ENCODE measurements at regions not wholly inside any gene's neighbourhood (a gene's known extent, or its start where the extent isn't known, plus 50 kb on each side); places are given as distances from the start of the nearest gene placed in this dataset.

DNA sequence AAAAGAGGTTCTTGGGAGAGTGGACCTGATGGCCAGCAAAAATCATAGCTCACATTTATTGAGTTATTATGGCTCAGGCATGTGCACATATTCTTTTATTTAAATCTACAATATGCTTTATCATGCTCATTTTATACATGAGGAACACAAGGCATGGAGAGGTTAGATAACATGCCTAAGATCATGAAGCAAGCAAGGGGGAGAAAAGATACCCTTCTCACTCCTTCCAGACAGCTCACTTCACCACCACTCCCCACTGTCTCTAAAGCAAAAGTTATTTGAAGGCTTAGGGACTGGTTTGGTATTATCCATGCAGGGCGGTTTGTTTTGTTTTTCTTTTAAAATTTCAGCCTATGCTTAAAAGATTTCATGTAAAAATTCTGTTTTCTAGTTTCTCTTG, 59.0 kb upstream of the PDE8B start:
- no peak for DNase-seq (ENCODE audit: insufficient read length, low spot score, missing footprints)
- H4K20me1 ChIP-seq (ENCODE audit: insufficient read depth, low read length), result no peaks in the 10 kb centered on the region
- H3K9me3 ChIP-seq (ENCODE audit: low read depth, low read length), result no peaks in the 10 kb centered on the region
- no peaks in the 10 kb centered on the region for H3K79me2 ChIP-seq (ENCODE audit: insufficient read depth, low read length)
- H3K27ac ChIP-seq (ENCODE audit: low read depth, low read length), result no peak overlapping the region
- H3K27me3 ChIP-seq (ENCODE audit: insufficient read depth, low read length), result peaks cover 3% of the 10 kb centered on the region
- H3K4me2 ChIP-seq (ENCODE audit: insufficient read depth, low read length), result no peak overlapping the region
- H2AFZ ChIP-seq (ENCODE audit: low read length), result no peak overlapping the region
- H3K4me3 ChIP-seq (ENCODE audit: insufficient read depth, low read length), result no peak overlapping the region
- no peaks in the 10 kb centered on the region for H3K36me3 ChIP-seq (ENCODE audit: insufficient read depth, low read length)
- no peaks in the 10 kb centered on the region for H3K4me1 ChIP-seq (ENCODE audit: insufficient read depth, low read length)
- TF ChIP-seq, protein P1, sequence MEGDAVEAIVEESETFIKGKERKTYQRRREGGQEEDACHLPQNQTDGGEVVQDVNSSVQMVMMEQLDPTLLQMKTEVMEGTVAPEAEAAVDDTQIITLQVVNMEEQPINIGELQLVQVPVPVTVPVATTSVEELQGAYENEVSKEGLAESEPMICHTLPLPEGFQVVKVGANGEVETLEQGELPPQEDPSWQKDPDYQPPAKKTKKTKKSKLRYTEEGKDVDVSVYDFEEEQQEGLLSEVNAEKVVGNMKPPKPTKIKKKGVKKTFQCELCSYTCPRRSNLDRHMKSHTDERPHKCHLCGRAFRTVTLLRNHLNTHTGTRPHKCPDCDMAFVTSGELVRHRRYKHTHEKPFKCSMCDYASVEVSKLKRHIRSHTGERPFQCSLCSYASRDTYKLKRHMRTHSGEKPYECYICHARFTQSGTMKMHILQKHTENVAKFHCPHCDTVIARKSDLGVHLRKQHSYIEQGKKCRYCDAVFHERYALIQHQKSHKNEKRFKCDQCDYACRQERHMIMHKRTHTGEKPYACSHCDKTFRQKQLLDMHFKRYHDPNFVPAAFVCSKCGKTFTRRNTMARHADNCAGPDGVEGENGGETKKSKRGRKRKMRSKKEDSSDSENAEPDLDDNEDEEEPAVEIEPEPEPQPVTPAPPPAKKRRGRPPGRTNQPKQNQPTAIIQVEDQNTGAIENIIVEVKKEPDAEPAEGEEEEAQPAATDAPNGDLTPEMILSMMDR (IDR thresholded peaks at IDR 0.05; ENCODE audit: extremely low read depth, low read depth, low read length), result no peak

DNA sequence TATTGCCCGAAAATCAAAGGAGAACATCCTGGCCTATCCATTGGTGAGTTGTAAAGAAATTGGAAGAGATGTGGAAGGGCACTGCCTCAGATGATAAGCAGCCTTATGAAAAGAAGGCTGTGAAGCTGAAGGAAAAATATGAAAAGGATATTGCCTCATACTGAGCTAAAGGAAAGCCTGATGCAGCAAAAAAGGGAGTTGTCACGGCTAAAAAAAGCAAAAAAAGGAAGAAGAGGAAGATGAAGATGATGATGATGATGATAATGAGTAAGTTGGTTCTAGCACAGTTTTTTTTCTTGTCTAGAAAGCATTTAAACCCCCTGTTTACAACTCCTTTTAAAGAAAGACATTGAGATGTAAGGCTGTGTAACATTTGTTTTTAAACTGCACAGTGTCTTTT, 59.8 kb upstream of the ZBED3 start:
- no peak overlapping the region for H3K4me3 ChIP-seq (ENCODE audit: insufficient read depth, low read length)
- no peaks in the 10 kb centered on the region for H4K20me1 ChIP-seq (ENCODE audit: insufficient read depth, low read length)
- H3K79me2 ChIP-seq (ENCODE audit: insufficient read depth, low read length), result no peaks in the 10 kb centered on the region
- no peak overlapping the region for H3K4me2 ChIP-seq (ENCODE audit: insufficient read depth, low read length)
- H2AFZ ChIP-seq (ENCODE audit: low read length), result no peak overlapping the region
- no peaks in the 10 kb centered on the region for H3K27me3 ChIP-seq (ENCODE audit: insufficient read depth, low read length)
- no peak overlapping the region for H3K27ac ChIP-seq (ENCODE audit: low read depth, low read length)
- H3K4me1 ChIP-seq (ENCODE audit: insufficient read depth, low read length), result peaks cover 3% of the 10 kb centered on the region
- no peaks in the 10 kb centered on the region for H3K9me3 ChIP-seq (ENCODE audit: low read depth, low read length)
- no peaks in the 10 kb centered on the region for H3K36me3 ChIP-seq (ENCODE audit: insufficient read depth, low read length)
- DNase-seq (ENCODE audit: insufficient read length, low spot score, missing footprints), result no peak
- TF ChIP-seq, protein P1 (IDR thresholded peaks at IDR 0.05; ENCODE audit: extremely low read depth, low read depth, low read length), result no peak

DNA sequence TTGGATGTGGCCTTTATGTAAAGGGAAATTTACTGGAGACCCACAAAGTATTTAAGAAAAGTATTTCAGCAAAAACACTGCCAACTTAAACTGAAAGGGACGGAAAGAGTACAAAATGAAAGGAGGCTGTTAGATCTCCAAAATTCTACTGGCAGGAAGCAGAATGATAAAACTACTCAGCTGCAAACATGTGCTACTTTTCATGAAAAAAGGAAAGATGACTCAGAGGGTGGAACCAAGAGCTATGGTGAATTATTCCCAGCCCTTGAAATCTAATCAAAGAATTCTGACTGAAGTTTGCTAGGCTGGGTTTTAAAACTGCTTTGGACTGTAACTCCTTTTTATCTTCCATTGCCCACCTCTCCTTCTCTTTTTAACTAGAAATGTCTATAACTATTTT, 58.6 kb upstream of the ZBED3 start:
- Histone ChIP-seq H4K20me1 (ENCODE audit: insufficient read depth, low read length) (no peaks in the 10 kb centered on the region), H3K79me2 (ENCODE audit: insufficient read depth, low read length) (no peaks in the 10 kb centered on the region), H3K4me1 (ENCODE audit: insufficient read depth, low read length) (peaks cover 3% of the 10 kb centered on the region), H3K36me3 (ENCODE audit: insufficient read depth, low read length) (no peaks in the 10 kb centered on the region), H3K4me2 (ENCODE audit: insufficient read depth, low read length) (no peak overlapping the region), H3K9me3 (ENCODE audit: low read depth, low read length) (no peaks in the 10 kb centered on the region), H2AFZ (ENCODE audit: low read length) (peak overlapping the region; percentile 37), H3K27ac (ENCODE audit: low read depth, low read length) (no peak overlapping the region), H3K27me3 (ENCODE audit: insufficient read depth, low read length) (peaks cover 3% of the 10 kb centered on the region), H3K4me3 (ENCODE audit: insufficient read depth, low read length) (no peak overlapping the region)
- TF ChIP-seq, protein P1 (IDR thresholded peaks at IDR 0.05; ENCODE audit: extremely low read depth, low read depth, low read length), result no peak
- DNase-seq (ENCODE audit: insufficient read length, low spot score, missing footprints), result peak; percentile 77

DNA sequence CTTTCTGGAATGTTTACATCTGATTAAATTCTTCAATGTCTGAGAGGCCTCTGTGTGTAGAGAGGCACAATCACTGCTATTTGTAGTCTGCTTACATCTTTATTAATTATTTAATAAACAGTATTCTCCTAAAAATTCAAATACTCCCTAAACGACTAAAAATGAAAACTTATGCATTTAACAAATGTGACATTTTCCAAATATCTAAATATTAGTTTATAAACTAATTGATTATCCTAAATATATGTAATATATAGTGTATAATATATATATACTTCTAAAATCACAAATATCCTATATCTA, 57.7 kb upstream of the ZBED3 start:
- no peak for DNase-seq (ENCODE audit: insufficient read length, low spot score, missing footprints)
- H3K4me3 ChIP-seq (ENCODE audit: insufficient read depth, low read length), result no peak overlapping the region
- H3K79me2 ChIP-seq (ENCODE audit: insufficient read depth, low read length), result no peaks in the 10 kb centered on the region
- peaks cover 3% of the 10 kb centered on the region for H3K4me1 ChIP-seq (ENCODE audit: insufficient read depth, low read length)
- H3K27me3 ChIP-seq (ENCODE audit: insufficient read depth, low read length), result peaks cover 3% of the 10 kb centered on the region
- H3K36me3 ChIP-seq (ENCODE audit: insufficient read depth, low read length), result no peaks in the 10 kb centered on the region
- H3K9me3 ChIP-seq (ENCODE audit: low read depth, low read length), result no peaks in the 10 kb centered on the region
- no peak overlapping the region for H3K27ac ChIP-seq (ENCODE audit: low read depth, low read length)
- TF ChIP-seq, protein P1 (IDR thresholded peaks at IDR 0.05; ENCODE audit: extremely low read depth, low read depth, low read length), result no peak
- no peak overlapping the region for H2AFZ ChIP-seq (ENCODE audit: low read length)
- no peaks in the 10 kb centered on the region for H4K20me1 ChIP-seq (ENCODE audit: insufficient read depth, low read length)
- H3K4me2 ChIP-seq (ENCODE audit: insufficient read depth, low read length), result no peak overlapping the region
